Pancreas (tissue), 10 donors: ENCODE measurements at regions not wholly inside any gene's neighbourhood (a gene's known extent, or its start where the extent isn't known, plus 50 kb on each side); places are given as distances from the start of the nearest gene placed in this dataset.

Source experiments
- ATAC-seq, 4 donors: fragments of 200-7000 bp; cut with Tn5 transposase; one replicate each; pipeline versions ENCODE4 v1.8.0 to v1.9.1; 2020; ENCODE audit warnings: mild to moderate bottlenecking in 4 of 4, moderate library complexity in 4 of 4
- DNase-seq, 6 donors: peaks; one replicate each; pipeline ENCODE4 v3.0.0-alpha.2; 2020
- FAIRE-seq: peaks from 2 replicates; lab custom pipeline; 2012; peaks lifted over from hg19 to GRCh38; lab: Jason Lieb, UNC
- H3K27ac ChIP-seq, 4 donors: fragments of 200-600 bp; sonication (generic); 1 replicate in 3 of 4; 2 replicates in 1 of 4; pipeline versions ENCODE4 v1.5.0 to v1.8.0; 2020
- H3K27me3 ChIP-seq, 4 donors: fragments of 200-600 bp; one replicate each; pipeline ENCODE4 v1.8.0; 2021
- H3K36me3 ChIP-seq, 3 donors: fragments of 200-600 bp; sonication (generic) in 1 of 3; one replicate each; pipeline versions ENCODE4 v1.5.0 to v1.8.0; 2020 to 2021
- H3K4me1 ChIP-seq, 3 donors: fragments of 200-600 bp; one replicate each; pipeline ENCODE4 v1.8.0; 2021
- H3K4me3 ChIP-seq, 4 donors: fragments of 200-600 bp; sonication (generic) in 2 of 4; one replicate each; pipeline versions ENCODE4 v1.5.0 to v1.8.0; 2020 to 2021
- H3K9me3 ChIP-seq, 4 donors: fragments of 200-600 bp; one replicate each; pipeline ENCODE4 v1.8.0; 2021
- WGBS, 2 donors: extraction: QIAGEN DNeasy Blood & Tissue Kit; methylation state at CpG; one replicate each; pipeline ENCODE4 v1.1.7; 2013; 5-methylcytosine and 5-hydroxymethylcytosine counted together
- intact Hi-C, 3 donors: fragments of 100-400 bp; cut with DNase I; formaldehyde crosslinking; loops; one replicate each; pipeline versions ENCODE4 v1.11.1 to v1.14.2; 2022
- TF ChIP-seq, protein P1 (sequence below), 4 donors: fragments of 200-600 bp; sonication (generic) in 3 of 4; IDR thresholded peaks; one replicate each; pipeline versions ENCODE4 v1.5.0 to v1.8.0; 2021; ENCODE audit warnings: antibody characterized with exemption in 4 of 4
- donor health status: healthy with polysubstance abuse.
- donor health status: DM: no; HTN: no; CAD: no; lungs with moderate emphysema.
- donor health status: DM: no; HTN: no; CAD: no.
- donor health status: control.
- donor health status: control.
- donor health status: Bipolar disorder and iron deficiency.
- donor health status: DM: yes; HTN: yes; CAD: no.
- donor health status: DM: no; HTN: no; CAD: no.
- donor health status: DM: no; HTN: no; CAD: no.
- donor health status: DM: yes; HTN: yes; CAD: no.

DNA sequence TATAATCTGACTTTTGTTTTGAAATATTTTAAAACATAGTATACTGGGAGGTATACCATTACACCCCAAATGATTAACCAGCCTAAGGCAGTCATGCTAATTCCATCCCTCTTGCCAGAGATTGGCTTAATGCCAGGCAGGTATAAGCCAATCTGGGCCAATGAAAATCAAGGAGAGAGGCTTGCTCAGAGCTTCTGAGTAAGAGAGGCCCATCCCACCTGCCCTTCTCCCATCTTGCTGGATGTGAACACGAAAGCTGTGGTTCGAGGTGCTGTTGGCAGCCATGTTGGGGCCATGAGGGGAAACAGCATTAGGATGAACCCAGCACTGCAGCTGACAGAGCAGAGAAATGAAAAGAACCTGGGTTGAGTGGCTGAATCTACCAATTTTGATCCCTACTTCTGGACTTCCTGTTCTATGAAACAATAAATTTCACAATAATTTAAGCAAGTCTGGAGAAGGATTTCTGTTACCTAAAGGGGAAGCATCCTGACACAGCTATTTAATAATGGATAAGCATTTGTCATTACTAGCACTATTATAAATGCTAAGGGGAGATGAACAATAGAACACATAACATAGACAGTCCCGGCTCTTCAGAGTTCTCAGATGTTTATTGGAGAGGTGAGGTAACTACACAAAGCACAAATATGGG lies 152.3 kb downstream of the CDC5L start:
- Histone ChIP-seq H3K9me3 (no peaks in the 10 kb centered on the region), H3K4me3 (no peak overlapping the region), H3K27ac (no peak overlapping the region), H3K36me3 (no peaks in the 10 kb centered on the region), H3K27me3 (no peaks in the 10 kb centered on the region), H3K4me1 (no peaks in the 10 kb centered on the region)
- intact Hi-C loops: no loop called here
- ATAC-seq (no peak), FAIRE-seq (no peak), DNase-seq (no peak)
- TF ChIP-seq, protein P1, sequence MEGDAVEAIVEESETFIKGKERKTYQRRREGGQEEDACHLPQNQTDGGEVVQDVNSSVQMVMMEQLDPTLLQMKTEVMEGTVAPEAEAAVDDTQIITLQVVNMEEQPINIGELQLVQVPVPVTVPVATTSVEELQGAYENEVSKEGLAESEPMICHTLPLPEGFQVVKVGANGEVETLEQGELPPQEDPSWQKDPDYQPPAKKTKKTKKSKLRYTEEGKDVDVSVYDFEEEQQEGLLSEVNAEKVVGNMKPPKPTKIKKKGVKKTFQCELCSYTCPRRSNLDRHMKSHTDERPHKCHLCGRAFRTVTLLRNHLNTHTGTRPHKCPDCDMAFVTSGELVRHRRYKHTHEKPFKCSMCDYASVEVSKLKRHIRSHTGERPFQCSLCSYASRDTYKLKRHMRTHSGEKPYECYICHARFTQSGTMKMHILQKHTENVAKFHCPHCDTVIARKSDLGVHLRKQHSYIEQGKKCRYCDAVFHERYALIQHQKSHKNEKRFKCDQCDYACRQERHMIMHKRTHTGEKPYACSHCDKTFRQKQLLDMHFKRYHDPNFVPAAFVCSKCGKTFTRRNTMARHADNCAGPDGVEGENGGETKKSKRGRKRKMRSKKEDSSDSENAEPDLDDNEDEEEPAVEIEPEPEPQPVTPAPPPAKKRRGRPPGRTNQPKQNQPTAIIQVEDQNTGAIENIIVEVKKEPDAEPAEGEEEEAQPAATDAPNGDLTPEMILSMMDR (IDR thresholded peaks at IDR 0.05): no peak
- WGBS, 2 donors: 91 to 92% methylated on average over 3 of the region's 3 CpGs

DNA sequence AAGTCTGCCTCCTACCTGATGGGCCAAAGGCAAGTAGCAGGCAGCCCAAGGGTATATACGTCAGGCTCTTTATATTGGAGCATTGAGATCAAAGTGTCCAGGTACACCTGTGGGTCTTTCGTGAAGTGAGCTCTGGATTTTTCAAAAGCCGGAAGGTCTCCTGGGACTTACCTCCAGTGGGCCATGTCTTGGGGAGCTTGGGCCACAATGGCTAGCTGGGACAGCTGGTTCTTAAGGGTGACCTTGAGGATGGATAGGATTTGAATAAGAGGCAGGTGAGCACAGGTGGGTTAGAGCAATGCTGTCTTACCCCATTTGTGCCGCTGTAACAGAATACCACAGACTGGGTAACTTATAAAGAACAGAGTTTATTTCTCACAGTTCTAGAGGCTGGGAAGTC lies 153.4 kb downstream of the CDC5L start:
- H3K9me3 ChIP-seq: no peaks in the 10 kb centered on the region
- DNase-seq (no peak), FAIRE-seq (no peak), ATAC-seq (no peak)
- no peak overlapping the region for H3K27ac ChIP-seq
- H3K27me3 ChIP-seq: no peaks in the 10 kb centered on the region
- H3K4me1 ChIP-seq: no peaks in the 10 kb centered on the region
- H3K36me3 ChIP-seq: no peaks in the 10 kb centered on the region
- H3K4me3 ChIP-seq: no peak overlapping the region
- intact Hi-C loops: no loop called here
- 89 to 100% methylated on average over 4 of the region's 4 CpGs for WGBS, 2 donors
- TF ChIP-seq, protein P1 (IDR thresholded peaks at IDR 0.05): no peak

DNA sequence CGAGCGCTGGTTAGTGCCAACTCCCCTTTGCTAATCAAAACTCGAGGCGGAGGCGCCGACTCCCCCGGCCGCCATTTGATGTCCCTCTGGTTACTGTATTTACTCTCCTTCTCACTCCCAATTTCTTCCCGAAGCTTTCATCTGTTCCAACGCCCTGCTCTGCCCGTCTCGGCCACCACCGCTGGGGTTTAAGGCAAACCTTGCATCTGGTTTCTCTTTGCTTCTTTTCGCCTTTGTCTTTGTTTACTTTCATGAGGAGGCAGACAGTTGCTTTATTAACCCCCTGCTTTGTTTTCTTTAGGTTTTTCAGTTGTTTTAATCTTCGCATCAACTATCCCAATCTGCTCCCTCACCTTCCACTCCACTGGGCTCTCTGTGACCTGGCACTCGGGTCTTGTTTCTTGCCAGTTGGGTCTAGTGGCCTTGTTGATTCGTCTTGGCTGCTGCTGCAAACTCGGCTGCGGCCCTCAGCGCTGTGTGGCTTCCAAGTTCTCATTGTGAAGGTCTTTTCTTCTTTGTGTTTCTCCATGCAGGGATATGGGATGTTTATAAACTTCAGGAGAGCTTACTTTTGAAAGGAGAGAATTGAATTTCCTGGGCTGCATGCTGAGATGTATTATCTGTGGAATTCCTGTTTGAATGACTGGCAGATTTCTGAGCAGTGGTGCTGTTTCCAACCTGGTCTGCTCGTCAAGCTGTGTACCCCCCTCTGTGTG lies 155.1 kb downstream of the CDC5L start:
- FAIRE-seq (no peak), ATAC-seq (no peak), DNase-seq (no peak)
- no peaks in the 10 kb centered on the region for H3K4me1 ChIP-seq
- no peak overlapping the region for H3K27ac ChIP-seq
- TF ChIP-seq, protein P1 (IDR thresholded peaks at IDR 0.05): no peak
- 49 to 56% methylated on average over 21 of the region's 21 CpGs for WGBS, 2 donors
- intact Hi-C loops: no loop called here
- H3K36me3 ChIP-seq: no peaks in the 10 kb centered on the region
- H3K27me3 ChIP-seq: no peaks in the 10 kb centered on the region
- H3K4me3 ChIP-seq: no peak overlapping the region
- no peaks in the 10 kb centered on the region for H3K9me3 ChIP-seq

- no peak overlapping the region for H3K27ac ChIP-seq
- no peaks in the 10 kb centered on the region for H3K27me3 ChIP-seq
- intact Hi-C loops: no loop called here
- H3K4me3 ChIP-seq: no peak overlapping the region
- 82 to 89% methylated on average over 3 of the region's 3 CpGs for WGBS, 2 donors
- H3K4me1 ChIP-seq: no peaks in the 10 kb centered on the region
- no peak for ATAC-seq
- H3K36me3 ChIP-seq: no peaks in the 10 kb centered on the region
- no peaks in the 10 kb centered on the region for H3K9me3 ChIP-seq
- no peak for FAIRE-seq
- peak in 1 of 6 donors; percentile 1 for DNase-seq
- TF ChIP-seq, protein P1 (IDR thresholded peaks at IDR 0.05): no peak
Measured at GRCh38 chr6:44543664-44544063, 156.2 kb downstream of the CDC5L start.

GRCh38 chr6:44545224-44545623 lies 157.7 kb downstream of the CDC5L start:
- 76 to 93% methylated on average over 1 of the region's 1 CpG for WGBS, 2 donors
- H3K4me1 ChIP-seq: no peaks in the 10 kb centered on the region
- H3K9me3 ChIP-seq: no peaks in the 10 kb centered on the region
- H3K36me3 ChIP-seq: no peaks in the 10 kb centered on the region
- intact Hi-C loops: no loop called here
- H3K4me3 ChIP-seq: no peak overlapping the region
- DNase-seq: no peak
- no peak for ATAC-seq
- TF ChIP-seq, protein P1 (IDR thresholded peaks at IDR 0.05): no peak
- no peaks in the 10 kb centered on the region for H3K27me3 ChIP-seq
- no peak for FAIRE-seq
- H3K27ac ChIP-seq: no peak overlapping the region
